GM21619 (cell line): ENCODE measurements at regions not wholly inside any gene's neighbourhood (a gene's known extent, or its start where the extent isn't known, plus 50 kb on each side); places are given as distances from the start of the nearest gene placed in this dataset.

Experiments
- ATAC-seq: cut with Tn5 transposase; IDR thresholded peaks from one replicate; pipeline ENCODE4 v1.9.1; 2021; ENCODE audit not compliant: unreplicated experiment

DNA sequence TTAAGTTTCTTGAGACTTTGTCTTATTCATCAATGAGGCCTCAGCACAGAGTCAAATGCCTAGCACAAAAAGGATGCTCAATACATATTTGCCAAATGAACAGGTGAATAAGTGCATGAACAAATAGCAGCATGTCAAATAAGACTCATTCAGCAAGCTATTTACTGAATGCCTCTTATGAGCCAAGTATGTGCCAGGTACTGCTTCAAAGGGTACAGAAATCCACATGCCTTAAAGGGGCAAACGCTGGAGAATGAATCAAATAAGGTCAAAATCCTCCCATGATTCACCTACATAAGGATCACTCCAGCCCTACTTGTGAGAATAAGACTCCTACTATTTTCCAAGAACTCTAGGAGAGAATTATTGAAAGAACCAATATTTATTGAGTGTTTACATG, 260.2 kb upstream of the CPEB2 start:
- ATAC-seq, result no peak

DNA sequence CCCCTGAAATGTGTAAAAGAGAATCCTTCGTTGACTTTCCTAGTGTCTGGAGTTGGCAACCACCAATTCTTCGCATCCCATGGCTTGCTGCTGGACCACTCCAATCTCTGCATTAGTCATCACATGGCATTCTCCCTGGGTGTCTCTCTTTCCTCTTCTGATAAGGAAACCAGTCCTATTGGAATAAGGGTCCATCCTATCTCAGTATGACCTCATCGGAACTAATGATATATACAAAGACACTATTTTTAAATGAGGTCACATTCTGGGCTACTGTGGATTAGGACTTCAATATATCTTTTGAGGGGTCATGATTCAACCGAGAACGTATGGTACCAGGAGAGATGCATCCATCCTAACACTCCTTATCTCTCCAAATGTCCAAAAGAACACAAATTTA, 259.1 kb upstream of the CPEB2 start:
- ATAC-seq, result no peak

GRCh38 chr4:14743601-14744000, 258.7 kb upstream of the CPEB2 start:
- no peak for ATAC-seq

DNA sequence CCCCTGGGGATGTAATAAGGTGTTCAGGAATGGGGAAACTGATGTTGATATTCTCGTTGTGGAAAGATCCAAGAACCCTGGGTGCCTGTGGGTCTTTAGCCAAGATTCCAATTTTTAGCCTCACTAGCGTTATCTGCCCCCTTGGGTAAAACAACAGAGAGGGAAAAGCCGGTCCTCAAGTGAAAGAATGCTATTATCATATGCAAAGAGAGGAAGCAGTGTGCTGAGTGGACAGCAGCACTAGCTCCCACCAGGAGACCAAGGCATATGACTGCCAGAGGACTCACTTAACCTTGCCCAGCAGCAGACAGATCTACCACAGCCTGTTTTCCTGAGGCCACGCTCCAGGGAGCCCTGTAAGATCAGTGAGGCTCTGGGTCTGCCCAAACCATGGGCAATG, 257.9 kb upstream of the CPEB2 start:
- ATAC-seq, result no peak

GRCh38 chr4:14749910-14750309, 252.4 kb upstream of the CPEB2 start:
- ATAC-seq, result no peak

GRCh38 chr4:14752341-14753046, 249.8 kb upstream of the CPEB2 start:
- no peak for ATAC-seq

GRCh38 chr4:14767142-14767541, 235.1 kb upstream of the CPEB2 start:
- ATAC-seq, result peak; percentile 52

DNA sequence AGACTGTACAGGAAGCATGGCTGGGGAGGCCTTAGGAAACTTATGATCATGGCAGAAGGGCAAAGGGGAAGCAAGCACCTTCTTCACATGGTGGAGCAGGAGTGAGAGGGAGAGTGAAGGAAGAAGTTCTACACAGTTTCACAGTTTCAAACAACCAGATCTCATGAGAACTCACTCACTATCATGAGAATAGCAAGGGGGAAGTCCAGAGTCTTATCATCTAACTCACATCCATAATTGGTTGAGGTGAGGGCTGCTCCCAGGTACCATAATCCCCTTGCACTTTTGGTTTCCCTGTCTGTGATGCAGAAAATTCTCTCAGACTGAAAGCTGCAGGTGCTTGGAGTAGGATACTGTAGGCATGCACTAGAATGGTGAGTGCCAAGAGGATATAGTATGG, 233.8 kb upstream of the CPEB2 start:
- ATAC-seq, result no peak

DNA sequence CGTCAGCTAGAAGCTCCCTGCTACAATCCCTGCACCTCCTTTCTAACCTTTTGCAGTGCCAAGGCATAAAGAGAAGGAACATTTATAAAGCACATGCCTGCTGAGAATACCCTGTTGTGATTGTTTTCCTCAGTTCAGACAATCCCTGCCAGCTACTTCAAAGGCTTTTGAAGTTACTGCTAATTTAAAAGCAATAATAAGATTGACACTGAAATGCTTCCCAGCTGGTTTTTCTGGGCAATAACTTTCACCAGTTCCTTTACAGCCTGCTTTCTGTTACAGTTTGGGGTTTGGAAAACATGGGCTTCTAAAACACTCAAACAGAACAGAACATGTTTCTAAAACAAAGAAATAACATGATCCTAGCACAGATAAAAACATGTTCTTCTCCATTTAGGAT, 232.3 kb upstream of the CPEB2 start:
- ATAC-seq, result no peak

DNA sequence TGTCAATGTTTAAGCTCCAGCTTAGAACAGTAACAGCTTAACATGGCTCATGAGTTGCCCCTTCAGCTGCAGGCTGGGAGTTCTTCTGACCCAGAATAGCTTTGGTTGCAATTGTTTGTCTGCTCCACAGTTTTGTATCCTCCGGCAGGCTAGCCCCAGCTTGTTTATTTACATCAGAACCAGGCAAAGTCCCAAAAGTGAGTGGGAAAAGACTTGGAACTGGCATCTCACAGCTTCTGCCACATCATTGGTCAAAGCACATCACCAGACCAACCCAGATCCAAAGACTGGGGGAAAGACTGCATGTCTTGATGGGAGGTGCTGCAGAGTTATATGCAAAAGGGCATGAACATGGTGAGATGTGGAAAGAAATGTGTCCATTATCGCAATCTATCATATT, 231.2 kb upstream of the CPEB2 start:
- no peak for ATAC-seq

DNA sequence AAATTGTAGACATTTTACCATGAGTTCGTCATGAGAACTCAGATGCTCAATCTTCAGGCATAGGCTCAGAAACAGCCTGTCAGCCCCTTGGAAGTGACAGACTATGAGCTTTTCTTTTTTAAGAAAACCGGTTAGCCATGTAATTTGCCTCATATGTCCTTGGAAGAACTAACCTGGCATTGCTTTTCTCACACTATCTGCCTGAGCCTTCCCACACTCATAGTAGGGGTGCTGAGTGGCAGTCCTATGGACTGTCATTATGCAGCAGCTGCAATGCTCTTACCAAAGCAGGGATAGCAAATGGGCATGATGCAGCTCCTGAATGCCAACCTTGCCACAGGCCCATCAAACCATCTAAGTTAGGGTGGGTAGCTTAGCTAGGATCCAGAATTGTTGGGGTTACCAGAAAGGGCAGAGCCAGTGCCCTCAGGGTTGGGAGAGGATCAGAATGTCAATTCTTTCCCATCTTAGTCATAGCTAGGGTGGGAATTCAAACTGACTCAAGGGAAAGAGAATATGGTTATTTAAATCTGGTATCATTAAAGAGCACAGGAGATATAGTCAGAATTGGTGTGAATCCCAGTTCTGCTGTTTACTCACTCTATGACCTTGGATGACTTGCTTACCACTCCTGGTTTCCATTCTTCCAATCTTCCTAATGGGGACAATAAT, 230.6 kb upstream of the CPEB2 start:
- no peak for ATAC-seq

DNA sequence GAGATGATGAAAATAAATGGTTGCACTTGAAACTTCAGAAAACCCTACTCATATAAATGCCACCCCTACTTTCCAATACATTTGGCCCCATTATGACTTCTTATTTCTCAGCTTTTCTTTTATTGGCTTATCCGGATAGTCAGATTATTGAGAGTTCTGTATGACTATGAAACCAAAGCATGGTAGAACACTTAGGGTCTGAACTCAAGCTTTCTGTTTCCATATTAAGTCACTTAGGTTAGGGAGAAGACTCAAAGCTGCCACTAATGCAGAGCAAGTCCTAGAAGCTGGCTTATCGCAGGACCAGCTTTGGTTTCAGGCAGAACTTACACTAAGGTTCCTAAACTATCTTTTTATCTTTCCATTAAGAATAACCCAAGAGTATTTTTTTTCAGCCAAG, 229.9 kb upstream of the CPEB2 start:
- no peak for ATAC-seq

GRCh38 chr4:14783011-14783877, 219.0 kb upstream of the CPEB2 start:
- ATAC-seq, result peak; percentile 93

GRCh38 chr4:14787221-14787620, 215.1 kb upstream of the CPEB2 start:
- ATAC-seq, result no peak

DNA sequence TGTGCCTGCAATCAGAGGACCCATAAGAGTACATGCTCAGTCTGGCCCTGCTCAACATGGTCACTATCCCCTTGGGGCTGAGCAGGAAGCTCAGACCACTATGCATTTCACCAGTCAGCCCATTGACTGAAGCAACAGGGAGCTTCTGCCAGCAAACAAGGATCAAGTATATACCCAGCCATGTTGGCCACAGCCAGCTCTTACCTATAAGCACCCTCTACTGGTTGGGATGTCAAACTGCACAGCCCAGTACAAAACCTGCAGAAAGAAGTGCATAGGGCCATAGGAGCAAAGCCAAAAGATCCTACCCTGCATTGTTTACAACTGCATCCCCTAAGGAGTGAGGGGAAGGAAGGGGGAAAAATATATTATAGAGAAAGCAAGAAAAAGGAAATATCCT, 214.4 kb upstream of the CPEB2 start:
- ATAC-seq, result peak; percentile 41

- ATAC-seq, result no peak
Observed at GRCh38 chr4:14790494-14790893, 211.8 kb upstream of the CPEB2 start.

GRCh38 chr4:14792702-14793227, 209.5 kb upstream of the CPEB2 start:
- no peak for ATAC-seq

GRCh38 chr4:14800977-14801376, 201.3 kb upstream of the CPEB2 start:
- ATAC-seq, result no peak

- no peak for ATAC-seq
Observed at GRCh38 chr4:14802596-14802995, 199.7 kb upstream of the CPEB2 start.

GRCh38 chr4:14807856-14808255, 194.4 kb upstream of the CPEB2 start:
- ATAC-seq, result no peak

GRCh38 chr4:14809203-14809602, 193.1 kb upstream of the CPEB2 start:
- ATAC-seq, result no peak

DNA sequence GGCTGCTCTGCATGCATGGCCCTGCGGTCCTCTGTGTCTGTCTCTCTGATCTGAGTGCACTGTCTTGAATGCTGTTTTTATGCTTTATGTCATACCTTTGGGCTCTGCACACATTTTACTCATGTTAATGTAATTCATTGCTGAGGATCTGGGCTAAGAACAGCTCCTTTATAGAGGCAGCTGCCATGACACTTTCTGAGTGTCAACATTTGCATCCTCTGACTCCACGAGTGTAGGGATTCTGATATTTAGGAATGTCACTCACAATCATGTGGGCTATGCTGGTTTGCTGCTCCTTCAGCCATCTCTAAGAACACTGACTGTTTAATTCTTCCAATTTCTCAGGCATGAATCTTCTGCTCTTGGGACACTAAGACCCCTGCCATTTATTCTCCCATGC, 192.2 kb upstream of the CPEB2 start:
- ATAC-seq, result no peak
